Stimulated activated naive CD8-positive, alpha-beta T cell treated with anti-CD3 and anti-CD28 coated beads, Interleukin-15, Interleukin-2, amounts not matched to agents 100 U/mL and 50 U/mL, for 24 hours (primary cell): ENCODE measurements at regions not wholly inside any gene's neighbourhood (a gene's known extent, or its start where the extent isn't known, plus 50 kb on each side); places are given as distances from the start of the nearest gene placed in this dataset.

Source experiments
- ATAC-seq: fragments of 150-1000 bp; cut with Tn5 transposase; one replicate; pipeline ENCODE4 v1.10.0; 2021
- DNase-seq: peaks from one replicate; pipeline ENCODE4 v3.0.0; 2021

- ATAC-seq: no peak
Measured at GRCh38 chr14:51396222-51396815, 156.3 kb downstream of the TMX1 start.

GRCh38 chr14:51398898-51399297 lies 158.9 kb downstream of the TMX1 start:
- no peak for ATAC-seq
- no peak for DNase-seq

More at GRCh38 chr14:51396222-51396815, 156.3 kb downstream of the TMX1 start:
- DNase-seq: no peak

- DNase-seq (no peak), ATAC-seq (no peak)
Measured at GRCh38 chr14:51400139-51400538, 160.1 kb downstream of the TMX1 start.

- no peak for ATAC-seq
- DNase-seq: no peak
Measured at GRCh38 chr14:51401272-51401671, 161.2 kb downstream of the TMX1 start.

- ATAC-seq: no peak
- no peak for DNase-seq
Measured at GRCh38 chr14:51401756-51402155, 161.7 kb downstream of the TMX1 start.

GRCh38 chr14:51410897-51411296 lies 170.8 kb downstream of the TMX1 start:
- DNase-seq: no peak
- no peak for ATAC-seq

GRCh38 chr14:51419685-51420084 lies 179.6 kb downstream of the TMX1 start:
- peak; percentile 23 for ATAC-seq

GRCh38 chr14:51422704-51423103 lies 182.7 kb downstream of the TMX1 start:
- ATAC-seq (no peak), DNase-seq (no peak)

More at GRCh38 chr14:51419685-51420084, 179.6 kb downstream of the TMX1 start:
- peak; percentile 4 for DNase-seq

- ATAC-seq (no peak), DNase-seq (no peak)
Measured at GRCh38 chr14:51424041-51424440, 184.0 kb downstream of the TMX1 start.

GRCh38 chr14:51424561-51425251 lies 184.7 kb downstream of the TMX1 start:
- DNase-seq: no peak
- no peak for ATAC-seq

GRCh38 chr14:51428981-51429380 lies 188.9 kb downstream of the TMX1 start:
- no peak for ATAC-seq

GRCh38 chr14:51430079-51430478 lies 190.0 kb downstream of the TMX1 start:
- ATAC-seq: no peak
- DNase-seq: no peak

More at GRCh38 chr14:51428981-51429380, 188.9 kb downstream of the TMX1 start:
- no peak for DNase-seq

GRCh38 chr14:51430633-51431032 lies 190.6 kb downstream of the TMX1 start:
- no peak for ATAC-seq

GRCh38 chr14:51431033-51431709 lies 191.1 kb downstream of the TMX1 start:
- ATAC-seq (no peak), DNase-seq (no peak)

More at GRCh38 chr14:51430633-51431032, 190.6 kb downstream of the TMX1 start:
- DNase-seq: no peak

GRCh38 chr14:51431741-51432140 lies 191.7 kb downstream of the TMX1 start:
- ATAC-seq (no peak), DNase-seq (no peak)

GRCh38 chr14:51432302-51432948 lies 192.4 kb downstream of the TMX1 start:
- no peak for ATAC-seq
- DNase-seq: no peak

- DNase-seq (no peak), ATAC-seq (no peak)
Measured at GRCh38 chr14:51436630-51437029, 196.6 kb downstream of the TMX1 start.

- no peak for ATAC-seq
- DNase-seq: no peak
Measured at GRCh38 chr14:51439896-51440295, 199.8 kb downstream of the TMX1 start.

- DNase-seq: no peak
- ATAC-seq: no peak
Measured at GRCh38 chr14:51441001-51441400, 201.0 kb downstream of the TMX1 start.

GRCh38 chr14:51442513-51443175 lies 202.6 kb downstream of the TMX1 start:
- DNase-seq: no peak
- no peak for ATAC-seq

GRCh38 chr14:51443195-51444018 lies 203.4 kb downstream of the TMX1 start:
- ATAC-seq: no peak

More at GRCh38 chr14:51443195-51444018, 203.4 kb downstream of the TMX1 start:
- DNase-seq: no peak
